Activated T-cell treated with anti-CD3 and anti-CD28 coated beads for 24 hours (primary cell): ENCODE measurements at regions not wholly inside any gene's neighbourhood (a gene's known extent, or its start where the extent isn't known, plus 50 kb on each side); places are given as distances from the start of the nearest gene placed in this dataset.

Experiments used
- DNase-seq: peaks from one replicate; pipeline ENCODE4 v3.0.0-alpha.2; 2020; ENCODE audit warnings: low read depth

DNA sequence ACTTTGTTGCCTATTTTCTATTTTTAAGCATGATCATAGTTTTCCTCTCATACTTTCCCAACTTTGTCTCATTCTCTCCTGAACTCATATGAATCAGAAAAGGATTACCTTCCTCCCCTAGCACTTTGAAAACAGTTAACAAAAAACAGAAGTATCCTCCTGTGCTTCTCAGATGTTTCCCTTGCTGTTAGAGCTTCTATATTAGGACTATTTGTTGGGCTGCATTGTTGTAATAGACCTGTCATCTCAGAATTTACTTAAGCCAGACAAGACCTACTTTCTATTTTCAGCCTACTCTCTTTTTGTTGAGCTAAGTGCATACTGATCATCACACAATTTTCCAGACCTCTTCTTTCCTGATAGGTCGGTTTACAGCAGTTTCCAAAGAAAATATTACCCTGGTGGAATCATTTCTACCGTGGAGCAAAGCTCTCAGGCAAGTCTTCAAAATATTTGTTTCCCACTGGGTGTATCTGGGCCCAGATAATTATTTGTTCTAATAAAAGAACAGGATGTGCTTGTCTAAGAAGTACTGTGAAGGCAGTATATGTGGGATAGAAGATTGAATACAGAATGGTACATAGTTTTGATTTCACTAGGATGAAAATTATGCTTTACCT is 411.9 kb upstream of the KLF6 start:
- DNase-seq, result no peak

DNA sequence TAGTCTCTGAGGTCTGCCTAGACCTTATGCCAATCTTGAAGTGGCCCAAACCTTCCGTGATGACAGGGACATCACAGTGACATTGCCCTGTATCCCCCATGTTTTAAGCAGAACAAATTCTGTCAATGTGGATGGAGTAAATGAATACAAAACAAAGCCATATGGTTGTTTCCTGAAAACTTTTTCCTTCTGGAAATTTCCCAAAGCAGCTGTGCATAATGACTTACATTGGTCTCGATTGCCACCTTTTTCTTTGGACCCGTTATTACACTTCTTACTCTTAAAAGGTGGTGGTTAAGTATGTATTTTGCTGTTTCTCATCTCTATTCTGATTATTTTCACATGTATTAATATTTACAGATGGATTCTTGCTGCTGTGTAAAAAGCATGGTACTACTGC is 411.2 kb upstream of the KLF6 start:
- no peak for DNase-seq

DNA sequence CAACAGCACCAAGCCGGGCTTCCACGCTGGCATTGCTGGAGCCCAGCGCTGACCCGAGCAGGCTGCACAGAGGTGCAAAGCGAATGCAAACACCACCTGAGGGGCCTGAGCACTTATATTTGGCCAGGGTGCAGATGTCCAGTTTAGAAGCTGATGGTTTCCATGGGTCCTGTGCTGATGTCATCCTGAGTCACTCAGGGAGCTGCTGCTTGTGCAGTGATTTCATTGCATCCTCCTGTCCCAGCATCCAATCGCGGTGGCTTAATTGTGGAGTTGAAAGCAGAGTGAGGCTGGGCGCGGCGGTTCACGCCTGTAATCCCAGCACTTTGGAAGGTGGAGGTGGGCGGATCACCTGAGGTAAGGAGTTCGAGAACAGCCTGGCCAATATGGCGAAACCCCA is 410.2 kb upstream of the KLF6 start:
- no peak for DNase-seq

DNA sequence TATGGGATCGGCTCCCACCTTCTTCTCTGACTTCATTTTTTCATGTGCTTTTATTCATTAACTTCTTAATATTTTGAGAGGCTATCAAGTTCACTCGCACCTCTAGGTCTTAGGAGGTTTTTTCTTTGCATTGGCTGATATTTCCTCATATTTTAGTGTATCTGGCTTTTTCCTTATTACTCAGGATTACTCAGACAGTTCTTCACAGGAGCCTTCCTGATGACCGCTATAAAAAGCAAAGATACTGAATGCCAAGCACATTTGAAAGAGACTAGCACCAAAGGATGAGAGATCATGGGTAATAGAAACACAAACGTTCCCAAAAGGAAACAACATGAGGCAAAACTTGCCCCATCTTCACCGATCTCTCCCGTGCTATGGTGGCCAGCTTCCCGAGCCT is 409.2 kb upstream of the KLF6 start:
- no peak for DNase-seq

DNA sequence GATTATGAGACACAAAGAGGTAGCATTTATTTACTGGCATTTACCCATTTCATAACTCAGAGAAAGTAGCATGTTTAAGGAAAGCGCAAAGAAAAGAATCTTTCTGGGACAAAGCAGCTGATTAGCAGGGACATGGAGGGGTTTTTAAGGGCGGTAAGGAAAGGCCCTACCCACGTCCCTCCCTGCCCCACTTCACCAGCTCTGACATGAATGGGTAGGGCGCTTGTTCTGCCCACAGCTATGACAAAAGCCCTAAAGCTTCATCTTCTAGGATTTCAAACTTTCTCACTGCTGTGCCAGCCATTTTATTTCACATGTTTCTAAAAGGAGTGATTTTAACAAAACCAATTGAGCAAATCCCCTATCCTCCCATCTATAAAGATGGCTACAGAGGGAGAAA is 406.9 kb upstream of the KLF6 start:
- no peak for DNase-seq

DNA sequence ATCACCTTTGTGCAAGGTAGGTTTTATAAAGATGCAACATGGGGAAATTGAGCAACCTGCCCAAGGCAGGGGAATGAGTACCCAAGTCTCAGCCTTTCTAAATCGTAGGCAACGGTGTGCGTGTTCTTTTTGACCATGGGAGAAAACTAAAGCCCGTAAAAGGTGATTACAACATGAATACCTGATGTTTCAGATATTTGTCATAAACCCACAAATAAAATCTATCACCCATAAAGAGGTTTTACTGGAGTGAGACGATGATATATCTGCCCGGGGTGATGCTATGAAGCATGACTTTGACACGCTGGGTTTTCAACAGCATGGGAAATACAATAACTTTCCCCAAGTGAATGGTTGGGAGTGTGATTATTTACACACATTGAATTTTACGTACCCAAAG is 406.3 kb upstream of the KLF6 start:
- no peak for DNase-seq

DNA sequence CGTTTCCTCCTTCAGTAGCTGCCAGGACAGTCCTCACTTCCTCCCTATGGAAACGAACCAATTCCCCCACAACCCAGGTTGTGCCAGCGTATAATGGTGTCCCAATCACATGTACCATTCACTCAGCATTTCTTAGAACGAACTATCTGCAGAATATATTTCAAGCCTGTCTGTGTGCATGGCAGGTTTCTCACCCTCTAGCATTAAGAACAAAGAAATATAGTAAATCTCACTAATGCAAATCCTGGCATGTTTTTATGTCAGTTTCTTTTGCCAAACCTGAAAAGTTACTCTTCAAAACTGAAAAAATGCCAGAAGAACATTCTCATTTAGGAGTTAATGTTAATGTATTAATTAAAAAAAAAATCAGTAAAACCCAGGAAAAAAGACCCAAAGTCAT is 405.9 kb upstream of the KLF6 start:
- DNase-seq, result no peak

DNA sequence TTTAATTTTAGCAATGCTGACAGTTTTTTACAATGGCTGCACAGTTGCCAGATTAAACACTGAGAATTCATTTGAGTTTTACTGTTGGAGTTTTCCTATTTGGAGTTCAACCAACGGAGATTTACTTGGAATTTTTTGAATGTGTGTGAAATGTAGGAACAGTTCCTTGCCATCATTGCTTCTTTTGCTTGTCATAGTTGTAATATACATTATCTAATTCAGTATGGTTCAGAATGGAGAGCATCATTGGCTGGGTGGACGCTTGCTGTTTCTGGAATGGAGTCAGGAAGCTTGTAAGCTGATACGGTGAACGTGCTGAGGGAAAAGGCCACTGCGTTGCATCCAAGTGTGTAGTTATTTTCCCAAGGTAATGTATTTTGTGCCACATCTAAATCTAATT is 404.3 kb upstream of the KLF6 start:
- no peak for DNase-seq

DNA sequence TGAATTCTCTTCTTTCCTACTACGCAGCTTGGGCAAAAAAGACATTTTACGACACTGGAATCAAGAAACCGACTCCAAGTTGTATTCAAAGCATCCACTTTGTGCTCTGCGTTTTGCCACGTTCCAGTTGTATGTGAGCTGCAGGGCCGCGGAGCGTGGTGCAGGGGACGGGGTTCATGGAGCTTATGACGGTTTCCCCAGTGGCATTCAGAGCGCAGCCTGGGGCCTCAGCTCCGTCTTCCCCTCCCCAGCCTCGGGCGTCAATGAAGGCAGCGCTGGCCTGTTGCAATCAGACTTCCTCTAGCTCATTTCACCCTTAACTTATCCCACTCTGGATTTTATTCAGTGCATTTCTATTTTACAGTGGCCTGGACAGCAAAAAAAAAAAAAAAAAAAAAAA is 403.4 kb upstream of the KLF6 start:
- no peak for DNase-seq

DNA sequence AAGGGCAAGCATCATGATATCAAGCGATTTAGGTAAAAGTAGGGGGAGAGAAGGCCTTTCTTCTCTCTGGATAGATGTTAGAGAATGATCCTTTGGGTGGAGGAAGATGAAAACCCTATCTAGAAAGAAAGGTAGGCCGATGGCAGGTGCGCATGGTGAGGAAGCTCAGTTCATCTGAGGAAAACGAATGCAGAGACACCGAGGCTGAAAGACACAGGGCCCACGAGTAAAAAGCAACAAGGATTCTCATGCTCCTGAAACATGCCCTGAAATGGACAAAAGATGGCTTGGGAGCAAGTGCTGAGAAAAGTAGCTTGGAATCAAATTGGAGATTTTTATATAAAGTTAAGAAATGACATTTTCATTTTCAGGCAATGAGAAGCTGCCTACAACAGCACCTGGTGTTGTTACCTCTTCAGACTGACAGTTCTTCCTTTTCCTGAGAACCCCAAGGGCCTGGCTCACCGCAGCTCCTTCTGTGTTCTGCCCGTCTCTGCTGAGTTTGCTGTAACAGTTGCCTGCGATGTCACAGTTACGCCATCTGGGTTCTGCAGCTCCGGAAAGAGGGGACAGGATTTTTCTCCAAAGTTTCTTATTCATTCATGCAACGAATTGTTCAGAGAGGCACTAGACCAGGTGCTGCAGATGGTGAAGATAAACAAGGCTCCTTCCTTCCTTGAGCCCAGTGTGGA is 402.0 kb upstream of the KLF6 start:
- no peak for DNase-seq

DNA sequence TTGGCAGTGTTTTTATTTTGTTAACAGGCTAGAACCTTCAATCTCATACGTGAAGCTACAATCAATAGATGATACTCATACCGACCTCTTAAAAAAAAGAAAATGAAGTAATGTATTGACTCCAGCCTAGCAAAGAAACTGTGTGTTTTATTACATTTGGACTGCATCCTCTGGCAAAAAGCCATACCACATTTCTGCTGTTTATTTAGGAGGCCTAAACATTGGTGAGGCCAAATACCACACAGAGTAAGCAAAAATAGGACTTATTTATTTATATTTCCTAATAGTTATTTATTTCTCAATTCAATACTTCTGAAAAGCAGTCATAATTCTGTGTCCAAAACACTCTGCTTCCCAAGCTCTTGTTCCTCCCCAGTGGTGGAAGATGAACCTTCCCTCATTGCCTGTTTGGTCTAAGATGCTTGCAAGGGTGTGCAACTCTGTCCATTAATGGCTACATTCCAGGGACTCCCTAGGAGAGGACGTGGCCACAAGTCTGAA is 398.8 kb upstream of the KLF6 start:
- DNase-seq, result no peak

DNA sequence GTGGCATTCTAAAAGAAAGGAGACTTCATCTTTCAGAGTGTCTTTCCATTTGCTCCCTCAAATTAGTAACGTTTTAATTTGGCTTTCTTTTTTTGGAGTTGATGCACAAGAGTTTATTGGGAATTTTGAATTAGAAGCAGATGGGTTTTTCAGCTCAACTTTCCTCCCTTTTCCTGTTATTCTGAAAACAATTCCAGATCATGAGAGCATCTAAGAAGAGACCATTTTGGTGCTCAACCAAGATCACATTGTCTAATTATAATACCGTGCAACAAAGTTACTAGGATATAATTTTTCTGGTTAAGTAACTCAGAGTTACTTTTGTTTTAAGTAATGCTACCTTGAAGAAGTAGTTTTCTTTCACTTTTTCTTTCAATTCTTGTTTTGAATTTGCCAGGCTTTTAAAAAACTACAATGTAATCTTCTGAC is 396.6 kb upstream of the KLF6 start:
- DNase-seq, result no peak

DNA sequence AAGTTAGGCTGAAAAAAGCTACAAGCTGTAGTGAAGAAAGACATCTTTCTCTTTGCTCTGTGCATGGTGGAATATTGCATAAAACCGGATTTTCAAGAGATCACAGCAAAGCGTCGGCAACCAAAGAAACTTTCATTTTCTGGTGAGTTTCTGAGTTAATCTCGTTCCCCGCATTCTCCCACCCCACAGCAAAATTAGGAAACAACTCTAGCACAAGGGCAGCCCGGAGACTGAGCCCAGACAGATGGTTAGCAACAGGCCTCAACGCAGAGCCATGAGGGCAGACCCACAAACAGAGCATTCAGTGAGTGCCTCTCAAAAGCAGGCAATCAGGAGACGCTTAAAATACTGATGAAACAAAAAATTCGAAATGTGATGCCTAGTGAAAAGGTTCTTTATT is 396.1 kb upstream of the KLF6 start:
- DNase-seq, result no peak

DNA sequence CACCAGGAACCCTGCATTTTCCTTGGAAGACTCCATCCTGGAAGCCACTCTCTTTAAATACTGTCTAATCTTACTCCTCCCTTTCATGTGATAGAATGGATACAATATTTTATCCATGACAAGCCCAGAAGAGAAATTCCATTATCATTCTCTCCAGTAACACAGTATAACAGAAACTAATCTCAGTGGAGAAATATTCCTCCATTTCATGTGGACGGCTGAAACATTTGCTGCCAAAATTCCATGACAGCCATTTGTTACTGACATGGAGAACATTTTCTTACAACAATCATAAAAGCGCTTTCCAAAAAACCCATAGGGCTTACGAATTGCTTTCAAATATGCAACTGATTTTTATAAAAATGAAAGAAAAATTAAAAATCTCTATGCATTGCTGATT is 392.8 kb upstream of the KLF6 start:
- no peak for DNase-seq

DNA sequence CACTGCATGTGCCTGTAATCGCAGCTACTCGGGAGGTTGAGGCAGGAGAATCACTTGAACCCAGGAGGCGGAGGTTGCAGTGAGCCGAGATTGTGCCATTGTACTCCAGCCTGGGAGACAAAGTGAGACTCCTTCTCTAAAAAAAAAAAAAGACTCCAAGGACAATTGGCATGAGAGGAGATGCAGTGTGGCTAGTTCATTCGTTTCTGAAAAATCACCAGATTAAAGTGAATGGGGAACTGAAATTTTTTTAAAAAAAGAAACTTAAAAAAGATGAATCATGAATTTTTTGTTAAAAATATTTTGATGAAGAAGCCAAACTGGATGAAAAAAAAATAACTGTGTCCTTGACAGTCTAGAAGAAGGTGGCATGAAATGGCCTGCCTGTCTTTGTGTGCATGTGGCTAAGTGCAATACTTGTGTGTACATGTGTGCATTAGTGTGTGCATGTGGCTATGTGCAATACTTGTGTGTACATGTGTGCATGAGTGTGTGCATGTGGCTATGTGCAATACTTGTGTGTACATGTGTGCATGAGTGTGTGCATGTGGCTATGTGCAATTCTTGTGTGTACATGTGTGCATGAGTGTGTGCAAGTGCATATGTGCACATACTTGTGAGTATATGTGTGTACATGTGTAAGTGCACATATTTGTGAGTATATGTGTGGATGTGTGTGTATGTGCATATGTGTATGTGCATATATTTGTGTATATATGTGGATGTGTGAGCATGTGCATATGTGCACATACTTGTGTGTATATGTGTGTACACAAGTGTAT is 391.7 kb upstream of the KLF6 start:
- DNase-seq, result no peak

DNA sequence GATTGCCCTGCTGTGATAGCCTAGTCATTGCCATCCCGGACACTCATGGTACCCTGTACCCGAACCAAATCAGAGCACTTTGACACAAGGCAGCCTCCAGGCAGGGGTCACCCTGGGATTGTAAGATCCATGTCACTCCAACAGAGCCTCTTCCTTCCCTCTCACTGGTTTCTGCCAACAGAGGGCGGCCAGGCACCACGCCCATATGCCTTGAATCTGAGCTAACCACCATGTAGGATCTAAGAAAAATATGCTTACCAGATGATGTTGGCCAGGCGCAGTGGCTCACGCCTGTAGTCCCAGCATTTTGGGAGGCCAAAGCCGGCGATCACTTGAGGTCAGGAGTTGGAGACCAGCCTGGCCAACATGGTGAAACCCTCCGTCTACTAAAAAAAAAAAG is 389.2 kb upstream of the KLF6 start:
- DNase-seq, result no peak

DNA sequence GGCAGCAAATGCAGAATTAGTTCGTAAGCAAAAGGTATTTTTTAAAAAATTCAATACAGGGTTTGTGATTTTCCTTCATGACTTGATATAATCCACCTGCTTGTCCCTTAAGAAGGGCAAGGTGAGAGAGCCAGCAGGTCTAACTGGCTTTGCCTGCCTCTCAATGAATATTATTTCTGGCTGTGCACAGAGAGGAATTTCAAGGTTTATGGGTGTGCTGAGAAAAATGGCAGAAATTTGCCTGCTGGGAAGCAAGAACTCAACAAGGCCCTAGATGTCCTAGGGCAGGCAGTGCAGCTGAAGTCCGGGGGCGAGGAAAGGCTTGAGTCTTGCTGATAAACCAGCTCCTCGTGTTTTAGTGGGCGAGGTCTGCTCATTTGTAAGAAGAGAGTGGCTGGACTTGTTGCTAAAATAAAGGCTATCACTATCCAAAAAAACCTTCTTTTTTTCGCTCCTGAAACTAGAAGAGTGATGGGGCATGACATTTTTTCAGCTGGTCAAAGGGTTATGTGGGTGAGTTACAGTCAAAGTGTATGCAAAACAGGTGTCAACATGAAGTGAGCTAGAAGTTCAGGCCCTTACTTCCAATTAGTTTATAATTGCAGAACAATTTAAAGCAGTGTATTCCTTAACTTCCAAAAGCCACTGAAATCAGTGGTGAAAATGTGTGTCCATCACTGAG is 385.8 kb upstream of the KLF6 start:
- DNase-seq, result no peak

DNA sequence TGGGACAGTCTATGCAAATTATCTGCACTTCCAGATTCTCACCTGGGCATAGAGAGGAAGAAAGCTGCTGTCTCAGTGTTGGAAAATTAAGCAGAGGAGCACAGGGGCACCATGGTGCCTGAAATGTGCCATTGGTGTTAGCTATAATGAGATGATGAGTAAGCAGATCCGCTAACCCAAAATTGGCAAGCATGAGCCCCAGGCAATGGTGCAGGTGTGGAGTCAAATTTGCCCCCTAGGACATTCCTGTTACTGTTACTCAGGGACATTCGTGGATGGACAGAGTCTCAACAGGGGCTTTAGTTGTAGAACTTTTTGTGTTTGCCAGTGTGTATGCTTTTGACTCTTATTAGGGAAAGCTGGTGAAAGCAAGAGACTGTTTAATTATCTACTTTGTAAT is 385.2 kb upstream of the KLF6 start:
- DNase-seq, result no peak

DNA sequence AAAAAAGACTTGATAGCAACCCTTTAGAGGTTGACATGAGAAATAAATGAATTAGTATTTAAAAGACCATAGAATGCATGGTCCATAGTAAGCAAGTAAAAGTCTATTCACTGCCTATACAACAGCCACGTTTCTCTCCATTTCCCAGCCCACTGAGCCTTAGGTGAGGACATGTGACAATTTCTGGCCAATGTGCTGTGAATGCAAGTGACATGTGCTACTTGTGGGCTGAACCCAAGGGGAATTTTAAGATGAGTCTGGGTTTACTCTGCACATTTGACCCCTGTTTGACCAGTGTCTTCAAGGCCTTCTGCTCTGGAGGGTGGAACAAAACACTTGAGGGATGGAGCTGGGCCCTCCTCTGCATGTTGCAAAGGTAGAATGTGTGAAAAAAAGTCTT is 384.4 kb upstream of the KLF6 start:
- no peak for DNase-seq

DNA sequence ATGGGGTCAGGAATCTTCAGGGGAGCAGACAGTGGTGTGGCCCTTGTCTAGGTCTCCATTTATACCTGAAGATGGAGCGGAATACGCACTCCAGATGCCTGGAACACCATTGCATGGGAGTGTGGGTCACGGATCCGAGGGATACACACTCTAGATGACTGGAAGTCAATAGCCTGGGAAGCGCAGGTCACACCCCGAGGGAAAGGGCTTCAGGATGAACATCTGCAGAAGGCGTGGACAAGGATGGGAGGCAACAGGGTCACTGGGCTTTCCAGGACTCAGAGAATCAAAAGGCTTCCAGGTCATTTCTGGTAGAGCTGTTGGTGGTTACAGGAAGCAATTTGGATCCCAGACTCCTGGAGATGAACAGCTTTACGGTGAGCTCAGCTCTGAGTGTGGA is 382.2 kb upstream of the KLF6 start:
- no peak for DNase-seq

DNA sequence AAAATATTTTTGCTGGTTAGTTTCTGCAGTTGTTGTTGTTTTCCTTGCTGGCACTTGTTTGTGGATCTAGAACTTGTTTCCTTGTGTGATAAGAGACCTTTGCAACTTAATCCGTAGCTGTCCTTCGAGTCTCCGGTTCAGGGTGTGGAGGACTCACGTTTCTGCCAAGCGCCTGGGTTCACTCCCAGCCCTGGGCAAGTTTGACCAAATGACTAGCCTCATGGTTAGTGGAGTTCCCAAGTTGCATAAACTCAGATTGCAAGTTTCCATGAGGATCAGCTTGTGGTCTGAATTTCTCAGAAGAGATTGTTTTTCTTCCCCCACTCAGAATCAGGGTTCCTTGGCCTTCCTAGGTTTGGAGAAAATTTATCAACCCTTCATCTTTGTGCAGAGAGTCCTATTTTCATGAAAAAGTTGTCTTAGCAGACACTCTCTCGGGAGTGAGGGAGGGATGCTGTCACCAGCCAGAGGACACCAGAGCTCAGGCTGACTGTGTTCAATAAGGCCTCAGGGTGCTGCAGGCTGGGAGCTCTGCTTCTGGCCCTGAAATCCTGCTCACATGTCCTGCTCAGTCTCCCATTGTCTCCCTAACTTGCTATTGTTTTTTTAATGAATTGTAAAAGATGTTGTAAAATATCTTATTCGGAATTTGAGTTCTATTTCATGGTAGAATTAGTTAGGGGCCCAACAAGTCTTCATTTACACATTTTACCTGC is 377.7 kb upstream of the KLF6 start:
- no peak for DNase-seq

DNA sequence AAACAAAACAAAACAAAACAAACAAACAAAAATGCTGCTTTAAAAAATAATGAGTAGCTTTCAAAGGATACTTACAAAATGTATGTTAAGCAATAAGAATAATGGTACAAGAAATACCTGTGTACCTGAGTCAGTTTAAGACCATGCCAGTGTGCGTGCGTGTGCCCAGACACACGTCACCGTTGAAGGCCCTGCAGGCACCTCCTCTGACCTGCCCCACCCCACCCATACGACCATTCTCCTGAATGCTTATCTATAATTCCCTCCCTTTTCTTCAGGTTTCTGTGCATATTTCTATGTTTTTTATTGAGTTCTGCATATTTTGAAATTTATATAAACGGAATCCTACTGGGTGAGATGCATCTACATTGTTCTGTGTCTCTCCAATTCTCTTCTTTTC is 374.2 kb upstream of the KLF6 start:
- no peak for DNase-seq
